Sigmoid colon (tissue), 4 donors: ENCODE measurements at regions not wholly inside any gene's neighbourhood (a gene's known extent, or its start where the extent isn't known, plus 50 kb on each side); places are given as distances from the start of the nearest gene placed in this dataset.

Source experiments
- EP300 ChIP-seq, 4 donors: sonication (generic); formaldehyde crosslinking; IDR thresholded peaks; one replicate each; pipeline ENCODE4 v1.6.1; 2017; ENCODE audit warnings: antibody characterized with exemption in 4 of 4
- TF ChIP-seq, protein P1 (sequence below), 4 experiments: fragments of 450-650 bp in 3 of 4; fragments of 200-600 bp in 1 of 4; IDR thresholded peaks; one replicate each; pipeline ENCODE4 v1.5.1; 2016 to 2019; ENCODE audit warnings: antibody characterized with exemption in 4 of 4, mild to moderate bottlenecking in 3 of 4, moderate library complexity in 2 of 4

DNA sequence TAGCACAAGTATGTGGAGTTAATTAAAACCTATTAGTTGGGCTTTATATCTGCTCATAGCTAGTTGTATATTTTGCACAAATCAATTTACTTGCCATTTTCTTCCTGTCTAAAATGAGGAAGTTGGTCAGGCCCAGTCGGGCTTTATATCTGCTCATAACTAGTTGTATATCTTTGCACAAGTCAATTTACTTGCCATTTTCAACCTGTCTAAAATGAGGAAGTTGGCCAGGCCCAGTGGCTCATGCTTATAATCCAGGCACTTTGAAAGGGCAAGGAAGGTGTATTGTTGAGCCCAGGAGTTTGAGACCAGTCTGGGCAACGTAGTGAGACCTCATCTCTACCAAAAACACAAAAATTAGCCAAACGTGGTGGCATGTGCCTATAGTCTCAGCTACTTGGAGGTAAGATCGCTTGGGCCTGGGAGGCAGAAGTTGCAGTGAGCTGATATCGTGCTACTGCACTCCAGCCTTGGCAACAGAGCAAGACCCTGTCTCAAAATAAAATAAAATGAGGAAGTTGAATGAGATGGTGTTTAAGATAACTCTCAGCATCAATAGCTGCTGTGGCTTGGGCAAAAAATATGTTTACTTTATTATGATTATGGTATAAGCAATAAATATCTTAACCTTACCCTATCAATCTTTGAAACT, 1558.6 kb upstream of the RAG2 start:
- no peak for TF ChIP-seq EP300 (IDR thresholded peaks at IDR 0.05)
- TF ChIP-seq, protein P1, sequence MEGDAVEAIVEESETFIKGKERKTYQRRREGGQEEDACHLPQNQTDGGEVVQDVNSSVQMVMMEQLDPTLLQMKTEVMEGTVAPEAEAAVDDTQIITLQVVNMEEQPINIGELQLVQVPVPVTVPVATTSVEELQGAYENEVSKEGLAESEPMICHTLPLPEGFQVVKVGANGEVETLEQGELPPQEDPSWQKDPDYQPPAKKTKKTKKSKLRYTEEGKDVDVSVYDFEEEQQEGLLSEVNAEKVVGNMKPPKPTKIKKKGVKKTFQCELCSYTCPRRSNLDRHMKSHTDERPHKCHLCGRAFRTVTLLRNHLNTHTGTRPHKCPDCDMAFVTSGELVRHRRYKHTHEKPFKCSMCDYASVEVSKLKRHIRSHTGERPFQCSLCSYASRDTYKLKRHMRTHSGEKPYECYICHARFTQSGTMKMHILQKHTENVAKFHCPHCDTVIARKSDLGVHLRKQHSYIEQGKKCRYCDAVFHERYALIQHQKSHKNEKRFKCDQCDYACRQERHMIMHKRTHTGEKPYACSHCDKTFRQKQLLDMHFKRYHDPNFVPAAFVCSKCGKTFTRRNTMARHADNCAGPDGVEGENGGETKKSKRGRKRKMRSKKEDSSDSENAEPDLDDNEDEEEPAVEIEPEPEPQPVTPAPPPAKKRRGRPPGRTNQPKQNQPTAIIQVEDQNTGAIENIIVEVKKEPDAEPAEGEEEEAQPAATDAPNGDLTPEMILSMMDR (IDR thresholded peaks at IDR 0.05), result no peak
